Stimulated activated CD4-positive, alpha-beta T cell treated with anti-CD3 and anti-CD28 coated beads, Interleukin-1b, Interleukin-23, amount 100 ng/mL, for 48 hours (primary cell): ENCODE measurements at regions not wholly inside any gene's neighbourhood (a gene's known extent, or its start where the extent isn't known, plus 50 kb on each side); places are given as distances from the start of the nearest gene placed in this dataset.

Experiments
- DNase-seq: peaks from one replicate; pipeline ENCODE4 v3.0.0-alpha.2; 2020

GRCh38 chr5:73337586-73338255, 110.9 kb downstream of the FOXD1 start:
- DNase-seq, result no peak

- no peak for DNase-seq
These were observed 112.2 kb downstream of the FOXD1 start for GRCh38 chr5:73336366-73336765.

- no peak for DNase-seq
These were observed 114.5 kb downstream of the FOXD1 start for GRCh38 chr5:73333944-73334703.

- no peak for DNase-seq
These were observed 118.0 kb downstream of the FOXD1 start for GRCh38 chr5:73330613-73331012.

- no peak for DNase-seq
These were observed 119.9 kb downstream of the FOXD1 start for GRCh38 chr5:73328640-73329039.

GRCh38 chr5:73327908-73328455, 120.6 kb downstream of the FOXD1 start:
- DNase-seq, result no peak

- no peak for DNase-seq
These were observed 123.0 kb downstream of the FOXD1 start for GRCh38 chr5:73325546-73325945.

- no peak for DNase-seq
These were observed 125.1 kb downstream of the FOXD1 start for GRCh38 chr5:73323466-73323865.

- DNase-seq, result no peak
These were observed 126.0 kb downstream of the FOXD1 start for GRCh38 chr5:73322437-73323076.

GRCh38 chr5:73321757-73322436, 126.7 kb downstream of the FOXD1 start:
- no peak for DNase-seq

GRCh38 chr5:73319036-73319435, 129.5 kb downstream of the FOXD1 start:
- no peak for DNase-seq

- no peak for DNase-seq
These were observed 130.3 kb downstream of the FOXD1 start for GRCh38 chr5:73318308-73318719.

GRCh38 chr5:73317523-73317922, 131.1 kb downstream of the FOXD1 start:
- no peak for DNase-seq

GRCh38 chr5:73314395-73315257, 134.0 kb downstream of the FOXD1 start:
- DNase-seq, result no peak

- no peak for DNase-seq
These were observed 135.6 kb downstream of the FOXD1 start for GRCh38 chr5:73312872-73313510.

- no peak for DNase-seq
These were observed 136.3 kb downstream of the FOXD1 start for GRCh38 chr5:73312146-73312871.

- no peak for DNase-seq
These were observed 137.1 kb downstream of the FOXD1 start for GRCh38 chr5:73311291-73312110.

GRCh38 chr5:73307645-73308355, 134.8 kb downstream of the TMEM174 start:
- DNase-seq, result no peak

GRCh38 chr5:73306741-73307275, 133.8 kb downstream of the TMEM174 start:
- no peak for DNase-seq
